HEK293T (cell line): ENCODE measurements at regions not wholly inside any gene's neighbourhood (a gene's known extent, or its start where the extent isn't known, plus 50 kb on each side); places are given as distances from the start of the nearest gene placed in this dataset.

Experiments
- CTCF ChIA-PET: fragments of 350-600 bp; formaldehyde crosslinking; extraction: SDS; loops from one replicate; lab custom pipeline; 2021; ENCODE audit warnings: antibody characterized with exemption, inconsistent platforms; lab: Yijun Ruan, JAX
- POLR2A ChIA-PET: fragments of 350-600 bp; formaldehyde crosslinking; extraction: SDS; loops from one replicate; lab custom pipeline; 2020; ENCODE audit warnings: antibody characterized with exemption, inconsistent platforms; lab: Yijun Ruan, JAX
- DNase-seq: peaks from one replicate; pipeline ENCODE4 v3.0.0; 2012; ENCODE audit warnings: mixed read lengths; ENCODE audit errors: extremely low spot score
- ARNT ChIP-seq: fragments of 450-650 bp; IDR thresholded peaks from 2 replicates; pipeline ENCODE4 v1.6.1; 2017; ENCODE audit warnings: mild to moderate bottlenecking
- BHLHE40 ChIP-seq: fragments of 450-650 bp; IDR thresholded peaks from 2 replicates; pipeline ENCODE4 v1.6.1; 2016; ENCODE audit warnings: mild to moderate bottlenecking, moderate library complexity, borderline replicate concordance
- CTBP1 ChIP-seq: fragments of 450-650 bp; IDR thresholded peaks from 2 replicates; pipeline ENCODE4 v1.6.1; 2016; ENCODE audit warnings: borderline replicate concordance
- ELF4 ChIP-seq: fragments of 450-650 bp; IDR thresholded peaks from 2 replicates; pipeline ENCODE4 v1.6.1; 2017; ENCODE audit warnings: antibody characterized with exemption
- FOXA1 ChIP-seq: fragments of 450-650 bp; IDR thresholded peaks from 2 replicates; pipeline ENCODE4 v1.6.1; 2016; ENCODE audit warnings: mild to moderate bottlenecking
- FOXK2 ChIP-seq: fragments of 450-650 bp; IDR thresholded peaks from 2 replicates; pipeline ENCODE4 v1.6.1; 2016; ENCODE audit warnings: mild to moderate bottlenecking
- FOXM1 ChIP-seq: fragments of 450-650 bp; IDR thresholded peaks from 2 replicates; pipeline ENCODE4 v1.6.1; 2017; ENCODE audit warnings: mild to moderate bottlenecking, borderline replicate concordance
- HDGF ChIP-seq: fragments of 450-650 bp; IDR thresholded peaks from 2 replicates; pipeline ENCODE4 v1.6.1; 2017; ENCODE audit warnings: antibody characterized with exemption, borderline replicate concordance
- L3MBTL2 ChIP-seq: fragments of 450-650 bp; conservative IDR thresholded peaks from 2 replicates; pipeline ENCODE4 v1.6.1; 2016; ENCODE audit warnings: mild to moderate bottlenecking
- LEF1 ChIP-seq: fragments of 450-650 bp; IDR thresholded peaks from 2 replicates; pipeline ENCODE4 v1.6.1; 2017; ENCODE audit warnings: mild to moderate bottlenecking, borderline replicate concordance
- NFRKB ChIP-seq: fragments of 450-650 bp; IDR thresholded peaks from 2 replicates; pipeline ENCODE4 v1.6.1; 2016; ENCODE audit warnings: mild to moderate bottlenecking, moderate library complexity
- PKNOX1 ChIP-seq: fragments of 450-650 bp; IDR thresholded peaks from 2 replicates; pipeline ENCODE4 v1.6.1; 2016
- SP1 ChIP-seq: fragments of 450-650 bp; IDR thresholded peaks from 2 replicates; pipeline ENCODE4 v1.6.1; 2017
- SUZ12 ChIP-seq: fragments of 450-650 bp; IDR thresholded peaks from 2 replicates; pipeline ENCODE4 v1.6.1; 2016; ENCODE audit warnings: mild to moderate bottlenecking
- TARDBP ChIP-seq: fragments of 450-650 bp; IDR thresholded peaks from 2 replicates; pipeline ENCODE4 v1.6.1; 2016
- ZNF384 ChIP-seq: fragments of 450-650 bp; IDR thresholded peaks from 2 replicates; pipeline ENCODE4 v1.6.1; 2016

- no peak for TF ChIP-seq ELF4
- no peak for TF ChIP-seq HDGF
- no peak for TF ChIP-seq TARDBP
- no peak for TF ChIP-seq L3MBTL2
- no peak for DNase-seq
- ChIA-PET CTCF (no interaction called here), POLR2A (no interaction called here)
Measured at GRCh38 chr4:36614011-36614410, 332.6 kb downstream of the DTHD1 start.

GRCh38 chr4:36618102-36618501, 336.7 kb downstream of the DTHD1 start:
- DNase-seq: no peak
- ChIA-PET POLR2A (no interaction called here), CTCF (no interaction called here)
- no peak for TF ChIP-seq PKNOX1
- TF ChIP-seq L3MBTL2: no peak
- TF ChIP-seq ARNT: no peak
- no peak for TF ChIP-seq ELF4
- no peak for TF ChIP-seq LEF1
- TF ChIP-seq TARDBP: no peak
- no peak for TF ChIP-seq FOXA1
- TF ChIP-seq BHLHE40: no peak
- no peak for TF ChIP-seq CTBP1
- no peak for TF ChIP-seq NFRKB
- no peak for TF ChIP-seq FOXM1

- ChIA-PET CTCF (no interaction called here), POLR2A (no interaction called here)
- no peak for TF ChIP-seq ARNT
- no peak for TF ChIP-seq FOXA1
- no peak for TF ChIP-seq NFRKB
- TF ChIP-seq BHLHE40: no peak
- no peak for TF ChIP-seq FOXM1
- no peak for TF ChIP-seq L3MBTL2
- TF ChIP-seq LEF1: no peak
- no peak for DNase-seq
Measured at GRCh38 chr4:36624030-36624429, 342.6 kb downstream of the DTHD1 start.

- POLR2A ChIA-PET: no interaction called here
- DNase-seq: no peak
- CTCF ChIA-PET: interaction anchor here (0.6 kb wide), 1 partner anchor 100 kb away, joined by 3 read pairs; no protein-coding TSS in a partner anchor
- TF ChIP-seq FOXK2: no peak
- no peak for TF ChIP-seq ARNT
- TF ChIP-seq ELF4: no peak
Measured at GRCh38 chr4:36638273-36638811, 356.9 kb downstream of the DTHD1 start.

- POLR2A ChIA-PET: no interaction called here
- DNase-seq: no peak
- TF ChIP-seq FOXK2: no peak
- no peak for TF ChIP-seq TARDBP
- no peak for TF ChIP-seq PKNOX1
- TF ChIP-seq SP1: no peak
- TF ChIP-seq HDGF: no peak
- TF ChIP-seq FOXA1: no peak
- TF ChIP-seq CTBP1: no peak
- TF ChIP-seq SUZ12: no peak
- TF ChIP-seq LEF1: no peak
- no peak for TF ChIP-seq ZNF384
- no peak for TF ChIP-seq BHLHE40
- CTCF ChIA-PET: no interaction called here
Measured at GRCh38 chr4:36640876-36641275, 359.5 kb downstream of the DTHD1 start.

- TF ChIP-seq FOXM1: no peak
- no peak for TF ChIP-seq SUZ12
- TF ChIP-seq ARNT: no peak
- TF ChIP-seq FOXA1: no peak
- no peak for TF ChIP-seq CTBP1
- TF ChIP-seq NFRKB: no peak
- TF ChIP-seq BHLHE40: no peak
- no peak for TF ChIP-seq L3MBTL2
- TF ChIP-seq FOXK2: no peak
- TF ChIP-seq PKNOX1: no peak
- TF ChIP-seq LEF1: no peak
- TF ChIP-seq TARDBP: no peak
- TF ChIP-seq SP1: no peak
- TF ChIP-seq HDGF: no peak
- TF ChIP-seq ELF4: no peak
- no peak for TF ChIP-seq ZNF384
- CTCF ChIA-PET: no interaction called here
- DNase-seq: no peak
- POLR2A ChIA-PET: no interaction called here
Measured at GRCh38 chr4:36651253-36651652, 369.8 kb downstream of the DTHD1 start.

GRCh38 chr4:36652857-36653256, 371.4 kb downstream of the DTHD1 start:
- ChIA-PET CTCF (no interaction called here), POLR2A (no interaction called here)
- TF ChIP-seq LEF1 (no peak), ZNF384 (no peak), L3MBTL2 (no peak), FOXA1 (no peak), CTBP1 (no peak), TARDBP (no peak), NFRKB (no peak), SUZ12 (no peak), BHLHE40 (no peak), FOXK2 (no peak), FOXM1 (no peak), ARNT (no peak), HDGF (no peak), ELF4 (no peak), SP1 (no peak), PKNOX1 (no peak)
- no peak for DNase-seq
